ENCODE measurements at regions not wholly inside any gene's neighbourhood (a gene's known extent, or its start where the extent isn't known, plus 50 kb on each side); places are given as distances from the start of the nearest gene placed in this dataset.

DNA sequence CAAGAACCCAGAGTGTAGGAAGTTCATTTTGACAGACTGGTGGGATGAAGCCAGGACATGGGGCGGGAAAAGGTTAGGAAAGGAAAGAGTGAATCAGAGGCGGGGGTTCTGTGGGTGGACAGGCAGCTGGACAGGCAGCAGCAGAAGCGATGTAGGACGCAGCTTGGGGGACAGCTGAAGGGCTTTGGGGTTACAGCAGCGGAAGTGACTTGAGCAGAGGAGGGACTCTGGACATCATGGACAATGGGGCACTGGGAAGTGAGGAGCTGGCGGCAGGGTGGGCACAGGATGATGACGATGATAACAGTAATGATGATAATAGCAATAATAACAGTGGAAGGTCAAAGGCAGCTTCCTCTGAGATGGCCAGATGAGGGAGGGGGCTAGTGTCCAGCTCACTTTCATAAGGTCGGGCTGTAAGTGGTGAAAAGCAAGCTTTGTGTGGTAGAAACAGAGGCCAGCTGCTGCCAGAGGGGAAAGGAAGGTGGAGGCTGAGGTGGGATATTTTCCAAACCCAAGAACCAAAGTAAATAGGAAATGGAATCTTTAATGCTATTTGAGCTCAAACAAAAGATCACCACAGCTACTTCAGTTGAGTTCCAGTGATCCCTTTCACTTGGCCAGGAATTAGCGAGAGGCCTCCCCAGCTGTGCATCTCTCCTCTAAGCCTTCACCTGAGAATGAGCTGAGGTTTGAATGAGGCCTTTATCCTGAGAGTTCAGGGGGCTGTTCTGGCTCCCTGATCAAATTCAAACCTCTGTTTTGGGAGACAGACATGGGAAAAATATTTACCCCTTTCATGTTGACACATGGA is 433.5 kb downstream of the DHX35 start:
- no peak for TF ChIP-seq CTCF (tag by site-specific recombination; IDR thresholded peaks at IDR 0.05)
- TF ChIP-seq SP2 (tag by site-specific recombination; IDR thresholded peaks at IDR 0.05) = no peak
- TF ChIP-seq ZBTB21 (tag by site-specific recombination; IDR thresholded peaks at IDR 0.05) = no peak
- no peak for TF ChIP-seq ZNF184 (tag by site-specific recombination; IDR thresholded peaks at IDR 0.05)
- no peak for TF ChIP-seq ZNF837 (tag by site-specific recombination; IDR thresholded peaks at IDR 0.05)
- no peak for TF ChIP-seq KLF10 (tag by site-specific recombination; IDR thresholded peaks at IDR 0.05)
- TF ChIP-seq ZNF274 (IDR thresholded peaks at IDR 0.05; ENCODE audit: low read length) = no peak
- no peak for TF ChIP-seq ZNF274 (tag by site-specific recombination; IDR thresholded peaks at IDR 0.05; ENCODE audit: borderline replicate concordance)

All from HEK293 (cell line).